ENCODE measurements at regions not wholly inside any gene's neighbourhood (a gene's known extent, or its start where the extent isn't known, plus 50 kb on each side); places are given as distances from the start of the nearest gene placed in this dataset.
"Not testable (repeated sequence)": the region's sequence is repeated elsewhere in the genome, so short reads cannot be mapped to it uniquely, and the experiment has no call there.

GRCh38 chr3:95215437-95215957, 1152.6 kb downstream of the NSUN3 start:
- DNase-seq, result no peak

- no peak for DNase-seq
These were observed 1154.8 kb downstream of the NSUN3 start for GRCh38 chr3:95217661-95218060.

- no peak for DNase-seq
These were observed 1155.6 kb downstream of the NSUN3 start for GRCh38 chr3:95218484-95218883.

- no peak for DNase-seq
These were observed 1163.6 kb downstream of the NSUN3 start for GRCh38 chr3:95226437-95226836.

GRCh38 chr3:95227092-95227491, 1164.2 kb downstream of the NSUN3 start:
- DNase-seq, result no peak

- no peak for DNase-seq
These were observed 1165.6 kb downstream of the NSUN3 start for GRCh38 chr3:95228416-95228815.

- no peak for DNase-seq
These were observed 1173.1 kb downstream of the NSUN3 start for GRCh38 chr3:95235916-95236315.

GRCh38 chr3:95237783-95238182, 1174.9 kb downstream of the NSUN3 start:
- no peak for DNase-seq

- no peak for DNase-seq
These were observed 1177.5 kb downstream of the NSUN3 start for GRCh38 chr3:95240395-95240794.

- DNase-seq, result not testable (repeated sequence)
These were observed 1178.4 kb downstream of the NSUN3 start for GRCh38 chr3:95241256-95241655.

GRCh38 chr3:95246413-95246812, 1183.6 kb downstream of the NSUN3 start:
- DNase-seq, result no peak

GRCh38 chr3:95254061-95254460, 1191.2 kb downstream of the NSUN3 start:
- DNase-seq, result no peak

GRCh38 chr3:95254758-95255157, 1191.9 kb downstream of the NSUN3 start:
- no peak for DNase-seq

GRCh38 chr3:95265129-95265528, 1202.3 kb downstream of the NSUN3 start:
- no peak for DNase-seq

GRCh38 chr3:95271395-95271794, 1208.5 kb downstream of the NSUN3 start:
- DNase-seq, result no peak

- no peak for DNase-seq
These were observed 1209.3 kb downstream of the NSUN3 start for GRCh38 chr3:95272166-95272565.

GRCh38 chr3:95272781-95273180, 1209.9 kb downstream of the NSUN3 start:
- DNase-seq, result no peak

GRCh38 chr3:95277613-95278012, 1214.8 kb downstream of the NSUN3 start:
- no peak for DNase-seq

- DNase-seq, result no peak
These were observed 1218.0 kb downstream of the NSUN3 start for GRCh38 chr3:95280711-95281352.

- no peak for DNase-seq
These were observed 1226.4 kb downstream of the NSUN3 start for GRCh38 chr3:95289295-95289694.

- DNase-seq, result no peak
These were observed 1234.7 kb downstream of the NSUN3 start for GRCh38 chr3:95297581-95297980.

- DNase-seq, result no peak
These were observed 1239.2 kb downstream of the NSUN3 start for GRCh38 chr3:95302044-95302443.

GRCh38 chr3:95310560-95310959, 1247.7 kb downstream of the NSUN3 start:
- no peak for DNase-seq

GRCh38 chr3:95311272-95311671, 1248.4 kb downstream of the NSUN3 start:
- no peak for DNase-seq

GRCh38 chr3:95312650-95313049, 1249.8 kb downstream of the NSUN3 start:
- DNase-seq, result no peak
